Osteoblast (primary cell): ENCODE measurements at regions not wholly inside any gene's neighbourhood (a gene's known extent, or its start where the extent isn't known, plus 50 kb on each side); places are given as distances from the start of the nearest gene placed in this dataset.
A peak's percentile ranks its signal among the peaks of the same experiment; 100 is the strongest.

Experiments
- DNase-seq: peaks from one replicate; pipeline ENCODE4 v3.0.0; 2011; ENCODE audit warnings: low spot score, mixed read lengths; ENCODE audit not compliant: insufficient read length; ENCODE audit errors: missing footprints
- H2AFZ ChIP-seq: 2 replicates; pipeline ENCODE4 v1.6.0; 2011; ENCODE audit warnings: mild to moderate bottlenecking, low read length
- H3K27ac ChIP-seq: 2 replicates; pipeline ENCODE4 v1.5.1; 2011; ENCODE audit warnings: mild to moderate bottlenecking, low read depth, low read length, moderate library complexity
- H3K27me3 ChIP-seq: 2 replicates; pipeline ENCODE4 v1.6.0; 2012; ENCODE audit warnings: mild to moderate bottlenecking, control low read depth, inconsistent platforms, low read length, moderate library complexity; ENCODE audit not compliant: insufficient read depth
- H3K36me3 ChIP-seq: 2 replicates; pipeline ENCODE4 v1.5.1; 2011; ENCODE audit warnings: mild to moderate bottlenecking, low read length, control low read depth, moderate library complexity; ENCODE audit not compliant: insufficient read depth
- H3K4me1 ChIP-seq: 2 replicates; pipeline ENCODE4 v1.5.1; 2011; ENCODE audit warnings: mild to moderate bottlenecking, low read length, control low read depth, moderate library complexity; ENCODE audit not compliant: insufficient read depth
- H3K4me2 ChIP-seq: 2 replicates; pipeline ENCODE4 v1.6.0; 2011; ENCODE audit warnings: mild to moderate bottlenecking, low read length; ENCODE audit not compliant: insufficient read depth
- H3K4me3 ChIP-seq: fragments of 200-600 bp; sonication (generic); 3 replicates; pipeline ENCODE4 v1.5.1; 2012; ENCODE audit warnings: mild to moderate bottlenecking, low read length, inconsistent platforms; ENCODE audit not compliant: insufficient read depth
- H3K79me2 ChIP-seq: 2 replicates; pipeline ENCODE4 v1.6.0; 2012; ENCODE audit warnings: mild to moderate bottlenecking, low read length, control low read depth, inconsistent platforms; ENCODE audit not compliant: insufficient read depth
- H3K9me3 ChIP-seq: 2 replicates; pipeline ENCODE4 v1.5.1; 2011; ENCODE audit warnings: low read depth, low read length, control low read depth
- H4K20me1 ChIP-seq: 2 replicates; pipeline ENCODE4 v1.6.0; 2012; ENCODE audit warnings: mild to moderate bottlenecking, low read length, control low read depth; ENCODE audit not compliant: insufficient read depth
- TF ChIP-seq, protein P1 (sequence below): IDR thresholded peaks from 2 replicates; pipeline ENCODE4 v1.5.1; 2011; ENCODE audit warnings: mild to moderate bottlenecking, low read depth, low read length, moderate library complexity; ENCODE audit errors: extremely low read depth

DNA sequence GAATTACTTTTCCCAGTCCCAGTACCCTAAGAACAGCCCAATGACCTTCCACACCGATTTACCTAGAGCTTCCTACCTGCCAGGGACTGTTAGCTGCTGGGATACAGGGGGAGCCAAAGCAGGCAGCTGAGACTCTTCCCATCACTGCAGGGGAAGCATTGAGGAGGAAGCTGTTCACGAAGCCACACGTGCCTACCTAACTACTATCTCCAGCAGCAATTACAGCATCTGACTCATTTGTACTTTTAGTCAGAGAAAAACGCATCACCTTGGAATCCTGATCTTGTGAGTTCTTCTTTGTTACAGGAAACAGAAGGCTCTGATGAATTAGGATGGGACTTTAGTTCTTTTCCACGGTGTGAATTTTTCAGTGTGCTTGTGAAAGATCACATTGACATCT, 113.7 kb upstream of the DHX40 start:
- Histone ChIP-seq H3K36me3 (no peaks in the 10 kb centered on the region), H3K4me3 (no peak overlapping the region), H3K4me1 (peaks cover 3% of the 10 kb centered on the region), H3K4me2 (no peak overlapping the region), H3K9me3 (no peaks in the 10 kb centered on the region), H2AFZ (no peak overlapping the region), H3K27me3 (no peaks in the 10 kb centered on the region), H3K27ac (no peak overlapping the region), H4K20me1 (no peaks in the 10 kb centered on the region), H3K79me2 (no peaks in the 10 kb centered on the region)
- TF ChIP-seq, protein P1, sequence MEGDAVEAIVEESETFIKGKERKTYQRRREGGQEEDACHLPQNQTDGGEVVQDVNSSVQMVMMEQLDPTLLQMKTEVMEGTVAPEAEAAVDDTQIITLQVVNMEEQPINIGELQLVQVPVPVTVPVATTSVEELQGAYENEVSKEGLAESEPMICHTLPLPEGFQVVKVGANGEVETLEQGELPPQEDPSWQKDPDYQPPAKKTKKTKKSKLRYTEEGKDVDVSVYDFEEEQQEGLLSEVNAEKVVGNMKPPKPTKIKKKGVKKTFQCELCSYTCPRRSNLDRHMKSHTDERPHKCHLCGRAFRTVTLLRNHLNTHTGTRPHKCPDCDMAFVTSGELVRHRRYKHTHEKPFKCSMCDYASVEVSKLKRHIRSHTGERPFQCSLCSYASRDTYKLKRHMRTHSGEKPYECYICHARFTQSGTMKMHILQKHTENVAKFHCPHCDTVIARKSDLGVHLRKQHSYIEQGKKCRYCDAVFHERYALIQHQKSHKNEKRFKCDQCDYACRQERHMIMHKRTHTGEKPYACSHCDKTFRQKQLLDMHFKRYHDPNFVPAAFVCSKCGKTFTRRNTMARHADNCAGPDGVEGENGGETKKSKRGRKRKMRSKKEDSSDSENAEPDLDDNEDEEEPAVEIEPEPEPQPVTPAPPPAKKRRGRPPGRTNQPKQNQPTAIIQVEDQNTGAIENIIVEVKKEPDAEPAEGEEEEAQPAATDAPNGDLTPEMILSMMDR = no peak
- DNase-seq = peak; percentile 76

DNA sequence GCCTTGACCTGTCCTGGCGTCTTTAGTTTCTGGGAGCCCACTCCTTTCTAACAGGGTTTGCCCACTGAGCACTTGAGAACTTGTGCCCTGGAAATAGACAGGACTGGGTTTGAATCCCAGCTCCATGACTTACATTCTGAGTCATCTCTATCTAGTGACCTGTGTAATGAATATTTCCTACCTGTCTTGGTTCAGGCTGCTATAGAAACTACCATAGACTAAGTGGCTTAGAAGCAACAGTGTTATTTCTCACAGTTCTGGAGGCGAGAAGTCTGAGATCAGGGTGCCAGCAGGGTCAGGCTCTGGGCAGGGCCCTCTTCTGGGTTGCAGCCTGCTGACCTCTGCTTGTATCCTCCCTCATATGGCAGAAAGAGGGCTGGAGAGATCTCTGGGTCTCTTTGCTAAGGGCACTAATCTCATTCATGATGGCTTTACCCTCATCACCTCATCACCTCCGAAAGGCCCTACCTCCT, 110.7 kb upstream of the DHX40 start:
- Histone ChIP-seq H3K27me3 (no peaks in the 10 kb centered on the region), H3K79me2 (no peaks in the 10 kb centered on the region), H3K36me3 (no peaks in the 10 kb centered on the region), H3K4me1 (peaks cover 3% of the 10 kb centered on the region), H4K20me1 (no peaks in the 10 kb centered on the region), H2AFZ (no peak overlapping the region), H3K4me3 (no peak overlapping the region), H3K4me2 (no peak overlapping the region), H3K9me3 (no peaks in the 10 kb centered on the region), H3K27ac (no peak overlapping the region)
- TF ChIP-seq, protein P1 = no peak
- DNase-seq = no peak

DNA sequence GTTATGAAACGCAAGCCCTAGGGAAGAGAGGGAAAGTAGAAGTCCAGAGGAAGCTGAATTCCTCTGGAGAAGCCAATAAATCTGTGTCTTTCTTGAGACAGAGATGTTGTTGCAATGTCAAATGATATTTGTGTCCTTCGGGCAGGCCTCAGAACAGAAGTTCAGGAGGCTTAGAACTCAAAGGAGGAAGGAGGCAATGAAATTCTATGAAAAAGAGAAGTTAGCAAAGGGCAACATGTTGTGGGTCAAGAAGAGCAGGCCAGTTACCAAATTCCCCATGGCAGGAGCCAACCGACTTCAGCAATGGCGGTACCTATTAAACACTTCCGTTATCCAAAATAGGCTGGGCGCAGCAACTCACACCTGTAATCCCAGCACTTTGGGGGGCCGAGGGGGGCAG, 109.0 kb upstream of the DHX40 start:
- TF ChIP-seq, protein P1 = no peak
- no peaks in the 10 kb centered on the region for H3K79me2 ChIP-seq
- no peaks in the 10 kb centered on the region for H3K36me3 ChIP-seq

DNA sequence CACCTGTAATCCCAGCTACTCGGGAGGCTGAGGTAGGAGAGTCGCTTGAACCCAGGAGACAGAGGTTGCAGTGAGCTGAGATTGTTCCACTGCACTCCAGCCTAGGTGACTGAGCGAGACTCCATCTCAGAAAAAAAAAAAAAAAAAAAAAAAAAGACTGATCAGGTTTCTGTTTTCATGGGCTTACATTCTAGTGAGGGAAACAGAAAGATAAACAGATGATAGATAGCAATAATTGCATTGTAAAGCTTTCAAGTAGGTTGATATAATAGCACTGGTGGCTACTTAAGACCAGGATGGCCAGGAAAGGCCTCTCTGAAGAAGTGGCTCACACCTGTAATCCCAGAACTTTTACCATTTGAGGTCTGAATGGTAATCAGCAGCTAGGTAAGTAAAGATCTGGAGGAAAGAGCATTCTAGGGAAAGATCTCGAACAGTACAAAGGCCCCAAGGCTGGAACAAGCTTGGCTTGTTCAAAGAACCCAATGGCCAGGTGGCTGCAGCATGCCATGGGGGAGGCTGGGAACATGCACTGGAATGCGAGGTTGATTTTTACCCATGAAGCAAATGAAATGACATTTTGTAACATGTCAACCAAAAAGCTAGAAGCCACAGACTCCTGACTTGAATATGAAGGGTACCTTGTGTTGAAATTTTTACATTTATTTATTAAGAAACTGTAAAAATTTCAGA, 108.3 kb upstream of the DHX40 start:
- Histone ChIP-seq H3K27ac (no peak overlapping the region), H4K20me1 (no peaks in the 10 kb centered on the region), H3K4me3 (no peak overlapping the region), H3K4me2 (no peak overlapping the region), H3K36me3 (no peaks in the 10 kb centered on the region), H3K79me2 (no peaks in the 10 kb centered on the region), H3K4me1 (no peaks in the 10 kb centered on the region), H3K9me3 (no peaks in the 10 kb centered on the region), H2AFZ (no peak overlapping the region), H3K27me3 (peaks cover 3% of the 10 kb centered on the region)
- TF ChIP-seq, protein P1 = no peak
- DNase-seq = no peak

More for the DNA sequence above, 109.0 kb upstream of the DHX40 start:
- H2AFZ ChIP-seq = no peak overlapping the region
- H3K4me2 ChIP-seq = no peak overlapping the region
- no peak for DNase-seq
- H3K9me3 ChIP-seq = no peaks in the 10 kb centered on the region
- H3K27ac ChIP-seq = no peak overlapping the region
- no peak overlapping the region for H3K4me3 ChIP-seq
- peaks cover 3% of the 10 kb centered on the region for H3K4me1 ChIP-seq
- no peaks in the 10 kb centered on the region for H4K20me1 ChIP-seq
- no peaks in the 10 kb centered on the region for H3K27me3 ChIP-seq
